GM12878 (cell line): ENCODE measurements at regions not wholly inside any gene's neighbourhood (a gene's known extent, or its start where the extent isn't known, plus 50 kb on each side); places are given as distances from the start of the nearest gene placed in this dataset.
A peak's percentile ranks its signal among the peaks of the same experiment; 100 is the strongest.
"Not testable (repeated sequence)": the region's sequence is repeated elsewhere in the genome, so short reads cannot be mapped to it uniquely, and the experiment has no call there.

Experiments used
- ATAC-seq: fragments of 200-7000 bp; cut with Tn5 transposase; 3 replicates; pipeline ENCODE4 v1.9.1; 2020; ENCODE audit warnings: mild to moderate bottlenecking, moderate library complexity
- BruUV-seq: library from RNA; stranded (reverse); fragments of 400-500 nt; replicated peaks from 2 replicates; lab custom pipeline; 2021; lab: Mats Ljungman, UMichigan
- CTCF ChIA-PET: fragments of 300-600 bp; sonication (Branson Sonifier 250); formaldehyde crosslinking; extraction: SDS; loops from one replicate; lab custom pipeline; 2021; ENCODE audit warnings: inconsistent platforms; lab: Yijun Ruan, JAX
- POLR2A ChIA-PET: fragments of 350-600 bp; formaldehyde crosslinking; extraction: SDS; loops from one replicate; lab custom pipeline; 2021; ENCODE audit warnings: inconsistent platforms; lab: Charles Lee
- RAD21 ChIA-PET: fragments of 300-600 bp; sonication (Branson Sonifier 250); formaldehyde crosslinking; loops from one replicate; lab custom pipeline; 2023; ENCODE audit warnings: antibody characterized with exemption; ENCODE audit not compliant: unreplicated experiment; lab: Charles Lee
- SMC1A ChIA-PET: fragments of 300-600 bp; sonication (Branson Sonifier 250); formaldehyde crosslinking; loops from one replicate; lab custom pipeline; 2023; ENCODE audit not compliant: unreplicated experiment, uncharacterized antibody; lab: Charles Lee
- DNase-seq: peaks from one replicate; pipeline ENCODE4 v3.0.0-alpha.2; 2011; ENCODE audit warnings: low read depth, low spot score
- FAIRE-seq: peaks from 3 replicates; lab custom pipeline; 2011; peaks lifted over from hg19 to GRCh38; lab: Jason Lieb, UNC
- H2AFZ ChIP-seq: 2 replicates; pipeline ENCODE4 v1.6.0; 2011; ENCODE audit warnings: low read depth, low read length, control low read depth; ENCODE audit not compliant: control insufficient read depth
- H3K27ac ChIP-seq: 2 replicates; pipeline ENCODE4 v1.5.1; 2011; ENCODE audit warnings: control low read depth; ENCODE audit not compliant: control insufficient read depth, insufficient read depth
- H3K27me3 ChIP-seq, 2 experiments: replicated peaks in 1 of 2; 2 replicates each; pipeline versions ENCODE4 v1.6.0 to v1.6.1; 2011; ENCODE audit warnings: low read length in 1 of 2; ENCODE audit not compliant: control insufficient read depth in 2 of 2, insufficient read depth in 2 of 2
- H3K36me3 ChIP-seq, 2 experiments: 2 replicates each; pipeline ENCODE4 v1.5.1; 2011; ENCODE audit warnings: low read length in 1 of 2; ENCODE audit not compliant: control insufficient read depth in 2 of 2, insufficient read depth in 2 of 2
- H3K4me1 ChIP-seq: 2 replicates; pipeline ENCODE4 v1.6.1; 2011; ENCODE audit warnings: mild to moderate bottlenecking, low read length, moderate library complexity, mixed read lengths; ENCODE audit not compliant: control insufficient read depth, insufficient read depth
- H3K4me2 ChIP-seq: 2 replicates; pipeline ENCODE4 v1.6.0; 2011; ENCODE audit warnings: control low read depth; ENCODE audit not compliant: control insufficient read depth, insufficient read depth
- H3K4me3 ChIP-seq: fragments of 200-600 bp; sonication (generic); 2 replicates; pipeline ENCODE4 v1.5.1; 2016
- H3K79me2 ChIP-seq: 2 replicates; pipeline ENCODE4 v1.6.0; 2011; ENCODE audit warnings: low read length; ENCODE audit not compliant: control insufficient read depth, insufficient read depth
- H3K9ac ChIP-seq: 2 replicates; pipeline ENCODE4 v1.8.0; 2011; ENCODE audit warnings: low read length, control low read depth, mixed read lengths; ENCODE audit not compliant: control insufficient read depth, insufficient read depth
- H3K9me3 ChIP-seq: replicated peaks from 3 replicates; pipeline ENCODE4 v1.5.1; 2011; ENCODE audit warnings: mild to moderate bottlenecking, low read length; ENCODE audit not compliant: control insufficient read depth, insufficient read depth
- H4K20me1 ChIP-seq: 2 replicates; pipeline ENCODE4 v1.6.0; 2011; ENCODE audit not compliant: control insufficient read depth, insufficient read depth
- CEBPB ChIP-seq, 2 experiments: fragments of 150-350 bp in 1 of 2; IDR thresholded peaks; 2 replicates each; pipeline ENCODE4 v1.6.1; 2012 to 2014; ENCODE audit warnings: low read depth in 2 of 2, low read length in 2 of 2, borderline replicate concordance in 1 of 2, inconsistent platforms in 1 of 2
- CTCF ChIP-seq, 3 experiments: IDR thresholded peaks in 2 of 3; conservative IDR thresholded peaks in 1 of 3; 2 replicates each; pipeline ENCODE4 v1.5.1; 2011; ENCODE audit warnings: low read depth in 3 of 3, low read length in 3 of 3, mild to moderate bottlenecking in 3 of 3, control low read depth in 2 of 3, moderate library complexity in 2 of 3, inconsistent platforms in 1 of 3, mixed read lengths in 1 of 3; ENCODE audit not compliant: control insufficient read depth in 2 of 3, insufficient read depth in 1 of 3; ENCODE audit errors: extremely low read depth in 1 of 3
- FOS ChIP-seq: IDR thresholded peaks from 3 replicates; pipeline ENCODE4 v1.6.1; 2011; ENCODE audit warnings: borderline replicate concordance; ENCODE audit not compliant: insufficient read length; ENCODE audit errors: extremely low read depth
- GATAD2B ChIP-seq: fragments of 450-650 bp; conservative IDR thresholded peaks from 2 replicates; pipeline ENCODE4 v1.6.1; 2017; ENCODE audit warnings: low read depth, mild to moderate bottlenecking, moderate library complexity
- KDM1A ChIP-seq: fragments of 200-600 bp; sonication (generic); IDR thresholded peaks from 2 replicates; pipeline ENCODE4 v1.6.1; 2016; ENCODE audit warnings: borderline replicate concordance
- MXI1 ChIP-seq: fragments of 150-350 bp; IDR thresholded peaks from 2 replicates; pipeline ENCODE4 v1.6.1; 2011; ENCODE audit warnings: low read depth, mild to moderate bottlenecking, inconsistent platforms, low read length, improper control_type of control experiment
- PAX5 ChIP-seq: IDR thresholded peaks from 2 replicates; pipeline ENCODE4 v1.6.1; 2011; ENCODE audit warnings: low read depth, low read length, borderline replicate concordance
- SREBF1 ChIP-seq: IDR thresholded peaks from 2 replicates; pipeline ENCODE4 v1.6.1; 2012; ENCODE audit warnings: mild to moderate bottlenecking, low read length
- ZBTB4 ChIP-seq: fragments of 450-650 bp; formaldehyde crosslinking; IDR thresholded peaks from 2 replicates; pipeline ENCODE4 v1.4.0; 2022; ENCODE audit warnings: mild to moderate bottlenecking, moderate library complexity
- WGBS: methylation state at CpG from one replicate; pipeline ENCODE4 v1.1.6; 2016; ENCODE audit warnings: low lambda C conversion rate; ENCODE audit not compliant: insufficient replicate concordance, insufficient coverage; ENCODE audit errors: missing lambda C conversion rate; 5-methylcytosine and 5-hydroxymethylcytosine counted together
- in situ Hi-C: fragments of 300-500 bp; cut with MboI; formaldehyde crosslinking; loops from 9 replicates; pipeline ENCODE4 v1.14.3; 2018; ENCODE audit warnings: mixed read lengths
- intact Hi-C: fragments of 100-400 bp; cut with micrococcal nuclease; formaldehyde crosslinking; loops from one replicate; pipeline ENCODE4 v1.14.2; 2022; ENCODE audit not compliant: unreplicated experiment

GRCh38 chr3:72510247-72510646 lies 338.0 kb downstream of the SHQ1 start (continued):
- no peak for TF ChIP-seq KDM1A
- TF ChIP-seq, all 136 proteins: peak for 0

- WGBS, result 17% methylated on average over 6 of the region's 6 CpGs
- in situ Hi-C loops, result no loop called here
- no peaks in the 10 kb centered on the region for H3K4me1 ChIP-seq
- no peak overlapping the region for H3K4me2 ChIP-seq
- H3K79me2 ChIP-seq, result no peaks in the 10 kb centered on the region
- H3K9ac ChIP-seq, result no peak overlapping the region
- BruUV-seq, result no TSS peak
- TF ChIP-seq FOS (no peak), MXI1 (no peak), CTCF (IDR thresholded peaks at IDR 0.05 in 2 of 3, conservative IDR thresholded peaks at IDR 0.05 in 1 of 3; ENCODE audit: control insufficient read depth in 2 of 3, extremely low read depth in 1 of 3, insufficient read depth in 1 of 3, low read depth in 3 of 3, low read length in 3 of 3) (no peak), GATAD2B (no peak), PAX5 (no peak), SREBF1 (no peak), ZBTB4 (no peak), CEBPB (IDR thresholded peaks at IDR 0.05; ENCODE audit: borderline replicate concordance in 1 of 2, low read depth in 2 of 2, low read length in 2 of 2) (no peak)
- ChIA-PET SMC1A (no interaction called here), CTCF (interaction anchor here (0.6 kb wide), 1 partner anchor 460 kb away, joined by 3 read pairs; no protein-coding TSS in a partner anchor), RAD21 (interaction anchor here (0.8 kb wide), 1 partner anchor 10 kb away, joined by 3 read pairs; no protein-coding TSS in a partner anchor), POLR2A (interaction anchor here (0.7 kb wide), 1 partner anchor 10 kb away, joined by 4 read pairs; no protein-coding TSS in a partner anchor)
- H4K20me1 ChIP-seq, result no peaks in the 10 kb centered on the region
- no peak for FAIRE-seq
- H2AFZ ChIP-seq, result no peak overlapping the region
- no peak overlapping the region for H3K27ac ChIP-seq
- H3K9me3 ChIP-seq, result no peaks in the 10 kb centered on the region
- ATAC-seq, result peak; percentile 79
- no peak overlapping the region for H3K4me3 ChIP-seq
- intact Hi-C loops, result no loop called here
- DNase-seq, result no peak
- no peaks in the 10 kb centered on the region for H3K36me3 ChIP-seq
- H3K27me3 ChIP-seq, result no peaks in the 10 kb centered on the region
These were observed 342.5 kb downstream of the SHQ1 start for GRCh38 chr3:72505539-72506405.

GRCh38 chr3:72497501-72497900 lies 350.7 kb downstream of the SHQ1 start:
- H3K27me3 ChIP-seq, CTCF ChIA-PET, POLR2A ChIA-PET, intact Hi-C loops, H2AFZ ChIP-seq, DNase-seq, H4K20me1 ChIP-seq, in situ Hi-C loops, H3K79me2 ChIP-seq, FAIRE-seq, H3K27ac ChIP-seq, H3K36me3 ChIP-seq, RAD21 ChIA-PET, BruUV-seq, ATAC-seq, H3K9me3 ChIP-seq, H3K4me1 ChIP-seq, H3K4me2 ChIP-seq, H3K9ac ChIP-seq, H3K4me3 ChIP-seq: not testable (repeated sequence)
- 46% methylated on average over 7 of the region's 7 CpGs for WGBS
- SMC1A ChIA-PET, result interaction anchor here (1.0 to 1.3 kb wide), 3 partner anchors 10 to 23 kb away, joined by 3 to 5 read pairs (median 4); no protein-coding TSS in a partner anchor
